H1 (cell line): ENCODE measurements at regions not wholly inside any gene's neighbourhood (a gene's known extent, or its start where the extent isn't known, plus 50 kb on each side); places are given as distances from the start of the nearest gene placed in this dataset.

Experiments
- CTCF ChIA-PET: fragments of 300-600 bp; sonication (Branson Sonifier 250); formaldehyde crosslinking; loops from one replicate; lab custom pipeline; 2021; ENCODE audit not compliant: partially characterized antibody; lab: Charles Lee
- POLR2A ChIA-PET: fragments of 300-600 bp; sonication (Branson Sonifier 250); formaldehyde crosslinking; loops from one replicate; lab custom pipeline; 2021; ENCODE audit warnings: inconsistent platforms; ENCODE audit not compliant: partially characterized antibody; lab: Charles Lee
- DNase-seq, 2 experiments: peaks; one replicate each; pipeline versions ENCODE4 v3.0.0 to v3.0.0-alpha.2; 2010 to 2022; ENCODE audit warnings: low spot score in 2 of 2, low read depth in 1 of 2, mixed read lengths in 1 of 2
- FAIRE-seq: peaks from 2 replicates; lab custom pipeline; 2011; peaks lifted over from hg19 to GRCh38; lab: Jason Lieb, UNC
- H2AFZ ChIP-seq: 2 replicates; pipeline ENCODE4 v1.8.1; 2012; ENCODE audit warnings: low read length, inconsistent platforms
- H2AK5ac ChIP-seq: 2 replicates; pipeline ENCODE4 v1.6.1; 2013; ENCODE audit warnings: low read depth, low read length
- H2BK120ac ChIP-seq: replicated peaks from 2 replicates; pipeline ENCODE3; 2013; ENCODE audit warnings: low read depth, low read length, inconsistent platforms
- H2BK12ac ChIP-seq: 2 replicates; pipeline ENCODE4 v1.6.1; 2013; ENCODE audit warnings: low read depth, low read length
- H2BK15ac ChIP-seq: 2 replicates; pipeline ENCODE4 v1.6.1; 2013; ENCODE audit warnings: low read length
- H2BK20ac ChIP-seq: 2 replicates; pipeline ENCODE4 v1.6.1; 2013; ENCODE audit warnings: low read length
- H2BK5ac ChIP-seq: 2 replicates; pipeline ENCODE4 v1.6.1; 2013; ENCODE audit warnings: low read depth, low read length
- H3K14ac ChIP-seq: 2 replicates; pipeline ENCODE4 v1.6.1; 2013; ENCODE audit warnings: inconsistent platforms; ENCODE audit not compliant: insufficient read length
- H3K18ac ChIP-seq: 2 replicates; pipeline ENCODE4 v1.6.1; 2013; ENCODE audit warnings: low read length; ENCODE audit errors: extremely low read depth
- H3K23ac ChIP-seq: 2 replicates; pipeline ENCODE4 v1.6.1; 2013; ENCODE audit warnings: inconsistent platforms; ENCODE audit not compliant: insufficient read length
- H3K23me2 ChIP-seq: 2 replicates; pipeline ENCODE4 v1.6.1; 2013; ENCODE audit warnings: low read depth, low read length
- H3K27ac ChIP-seq: 2 replicates; pipeline ENCODE4 v1.6.1; 2011; ENCODE audit warnings: low read depth, low read length, inconsistent platforms
- H3K27me3 ChIP-seq, 4 experiments: replicated peaks in 1 of 4; 1 replicate in 1 of 4; 2 replicates in 3 of 4; pipeline versions ENCODE4 v1.6.1 to v1.8.1; 2011 to 2013; ENCODE audit warnings: low read length in 3 of 4, mild to moderate bottlenecking in 3 of 4, inconsistent platforms in 2 of 4, mixed read lengths in 2 of 4, moderate library complexity in 1 of 4; ENCODE audit not compliant: control insufficient read depth in 3 of 4, insufficient read depth in 3 of 4; ENCODE audit errors: extremely low read depth in 1 of 4
- H3K36me3 ChIP-seq, 4 experiments: 2 replicates each; pipeline versions ENCODE4 v1.6.1 to v1.8.1; 2011 to 2013; ENCODE audit warnings: mild to moderate bottlenecking in 4 of 4, low read length in 3 of 4, moderate library complexity in 2 of 4, control low read depth in 1 of 4, inconsistent platforms in 1 of 4; ENCODE audit not compliant: insufficient read depth in 4 of 4, control insufficient read depth in 2 of 4
- H3K4ac ChIP-seq: replicated peaks from 2 replicates; pipeline ENCODE3; 2013; ENCODE audit warnings: low read length, low read depth, mixed read lengths, inconsistent platforms; ENCODE audit not compliant: insufficient read length
- H3K4me1 ChIP-seq, 4 experiments: replicated peaks in 1 of 4; 1 replicate in 1 of 4; 2 replicates in 3 of 4; pipeline versions ENCODE4 v1.6.1 to v1.8.1; 2011 to 2013; ENCODE audit warnings: low read length in 3 of 4, inconsistent platforms in 2 of 4, mixed read lengths in 1 of 4; ENCODE audit not compliant: insufficient read depth in 4 of 4, control insufficient read depth in 3 of 4
- H3K4me2 ChIP-seq, 2 experiments: 2 replicates each; pipeline versions ENCODE4 v1.6.1 to v1.8.1; 2011 to 2013; ENCODE audit warnings: low read depth in 2 of 2, low read length in 2 of 2, control low read depth in 1 of 2, inconsistent platforms in 1 of 2, mild to moderate bottlenecking in 1 of 2; ENCODE audit not compliant: insufficient read depth in 1 of 2
- H3K4me3 ChIP-seq, 4 experiments: fragments of 200-600, 300-600 bp in 1 of 4; sonication (generic), shearing (Covaris generic), sonication (Bioruptor Twin) in 1 of 4; 2 replicates each; pipeline versions ENCODE4 v1.5.1 to v1.8.1; 2011 to 2016; ENCODE audit warnings: low read length in 4 of 4, low read depth in 3 of 4, control low read depth in 2 of 4, inconsistent platforms in 2 of 4, mild to moderate bottlenecking in 2 of 4, mixed read lengths in 1 of 4, moderate library complexity in 1 of 4; ENCODE audit not compliant: insufficient read depth in 2 of 4; ENCODE audit errors: extremely low read depth in 1 of 4
- H3K56ac ChIP-seq: replicated peaks from 2 replicates; pipeline ENCODE3; 2013; ENCODE audit warnings: low read depth, mild to moderate bottlenecking, mixed read lengths, low read length, inconsistent platforms; ENCODE audit not compliant: insufficient read length
- H3K79me1 ChIP-seq: 2 replicates; pipeline ENCODE4 v1.6.1; 2013; ENCODE audit warnings: low read depth, low read length, control low read depth
- H3K79me2 ChIP-seq, 2 experiments: 2 replicates each; pipeline versions ENCODE4 v1.6.1 to v1.8.1; 2012 to 2013; ENCODE audit warnings: low read length in 2 of 2, mild to moderate bottlenecking in 2 of 2, inconsistent platforms in 1 of 2; ENCODE audit not compliant: insufficient read depth in 2 of 2, control insufficient read depth in 1 of 2
- H3K9ac ChIP-seq, 4 experiments: replicated peaks in 1 of 4; 1 replicate in 1 of 4; 2 replicates in 3 of 4; pipeline versions ENCODE4 v1.6.1 to v1.8.1; 2011 to 2013; ENCODE audit warnings: low read depth in 3 of 4, low read length in 3 of 4, control low read depth in 2 of 4, mild to moderate bottlenecking in 2 of 4, moderate library complexity in 2 of 4, inconsistent platforms in 1 of 4; ENCODE audit errors: extremely low read depth in 1 of 4
- H3K9me3 ChIP-seq, 2 experiments: 2 replicates each; pipeline versions ENCODE4 v1.6.1 to v1.8.1; 2012 to 2013; ENCODE audit warnings: mild to moderate bottlenecking in 2 of 2, moderate library complexity in 2 of 2, control low read depth in 1 of 2, inconsistent platforms in 1 of 2, low read depth in 1 of 2, low read length in 1 of 2, mixed read lengths in 1 of 2; ENCODE audit not compliant: insufficient read depth in 2 of 2
- H4K20me1 ChIP-seq, 2 experiments: replicated peaks in 1 of 2; 2 replicates each; pipeline versions ENCODE3 to v1.8.1; 2011 to 2013; ENCODE audit warnings: inconsistent platforms in 2 of 2, low read length in 2 of 2, mild to moderate bottlenecking in 1 of 2; ENCODE audit not compliant: insufficient read depth in 2 of 2, control insufficient read depth in 1 of 2
- H4K5ac ChIP-seq: 2 replicates; pipeline ENCODE4 v1.6.1; 2013; ENCODE audit warnings: low read length, low read depth, mixed read lengths, inconsistent platforms; ENCODE audit not compliant: insufficient read length
- H4K8ac ChIP-seq: 2 replicates; pipeline ENCODE4 v1.8.0; 2013; ENCODE audit warnings: mild to moderate bottlenecking, moderate library complexity, low read length, inconsistent platforms; ENCODE audit not compliant: insufficient read depth; ENCODE audit errors: extremely low read depth
- H4K91ac ChIP-seq: replicated peaks from 2 replicates; pipeline ENCODE3; 2013; ENCODE audit warnings: low read length, mixed read lengths, inconsistent platforms; ENCODE audit not compliant: insufficient read length
- BACH1 ChIP-seq: IDR thresholded peaks from 2 replicates; pipeline ENCODE4 v1.6.1; 2012; ENCODE audit warnings: low read length, improper control_type of control experiment
- CHD1 ChIP-seq: IDR thresholded peaks from 2 replicates; pipeline ENCODE4 v1.6.1; 2012; ENCODE audit warnings: low read depth, low read length, improper control_type of control experiment
- EGR1 ChIP-seq: IDR thresholded peaks from 2 replicates; pipeline ENCODE4 v1.6.1; 2011; ENCODE audit warnings: low read depth, low read length, borderline replicate concordance
- FOSL1 ChIP-seq: IDR thresholded peaks from 2 replicates; pipeline ENCODE4 v1.6.1; 2011; ENCODE audit warnings: mild to moderate bottlenecking, low read depth, low read length, moderate library complexity; ENCODE audit not compliant: insufficient read depth
- RBBP5 ChIP-seq: IDR thresholded peaks from 2 replicates; pipeline ENCODE4 v1.7.1; 2012; ENCODE audit warnings: low read depth, mild to moderate bottlenecking, inconsistent platforms, low read length, moderate library complexity, borderline replicate concordance
- WGBS, 2 experiments: shearing (Covaris generic) in 1 of 2; methylation state at CpG; one replicate each; pipeline versions ENCODE4 v1.1.6 to v1.1.7; 2013 to 2015; ENCODE audit warnings: low lambda C conversion rate in 2 of 2, mixed read lengths in 2 of 2, inconsistent platforms in 1 of 2, low coverage in 1 of 2, missing lambda C conversion rate in 1 of 2; ENCODE audit not compliant: insufficient replicate concordance in 2 of 2, insufficient coverage in 1 of 2, insufficient read length in 1 of 2; ENCODE audit errors: extremely low coverage in 1 of 2, missing lambda C conversion rate in 1 of 2; 5-methylcytosine and 5-hydroxymethylcytosine counted together

DNA sequence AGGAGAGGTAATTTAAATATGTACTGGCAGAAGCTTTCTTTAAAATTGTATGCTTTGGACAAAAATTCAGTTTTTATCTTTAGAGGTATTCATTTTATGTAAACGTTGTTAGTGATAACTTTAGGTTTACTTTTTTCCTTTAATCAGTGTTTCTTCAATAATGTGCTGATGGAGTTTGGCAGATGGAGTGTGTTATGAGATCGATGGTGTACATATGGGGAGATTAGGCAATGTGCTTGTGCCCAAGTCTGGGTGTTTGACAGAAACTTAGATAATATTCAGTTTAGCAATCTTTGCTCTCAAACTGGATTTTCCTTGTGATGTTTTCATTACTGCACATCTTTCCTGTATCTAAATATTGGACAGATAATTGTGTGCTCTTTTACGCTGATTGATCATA is 425.4 kb downstream of the JRKL start:
- H3K79me2 ChIP-seq: no peaks in the 10 kb centered on the region

More for the DNA sequence above, 425.4 kb downstream of the JRKL start:
- Histone ChIP-seq H3K9ac (no peak overlapping the region), H2BK120ac (no peak overlapping the region), H3K4me2 (no peak overlapping the region), H3K4me1 (no peaks in the 10 kb centered on the region), H2BK12ac (no peak overlapping the region), H2BK15ac (no peak overlapping the region), H4K91ac (no peak overlapping the region), H3K79me1 (no peaks in the 10 kb centered on the region), H3K23ac (no peak overlapping the region), H2AK5ac (no peak overlapping the region), H3K9me3 (no peaks in the 10 kb centered on the region), H3K36me3 (no peaks in the 10 kb centered on the region), H3K4ac (no peak overlapping the region), H3K18ac (no peak overlapping the region), H4K5ac (no peak overlapping the region), H4K20me1 (no peaks in the 10 kb centered on the region), H3K23me2 (no peaks in the 10 kb centered on the region), H3K27ac (no peak overlapping the region), H2BK20ac (no peak overlapping the region), H3K4me3 (no peak overlapping the region), H4K8ac (no peak overlapping the region), H3K27me3 (no peaks in the 10 kb centered on the region), H2BK5ac (no peak overlapping the region), H3K56ac (no peak overlapping the region), H3K14ac (no peak overlapping the region), H2AFZ (no peak overlapping the region)
- TF ChIP-seq EGR1 (no peak), RBBP5 (no peak), CHD1 (no peak), BACH1 (no peak), FOSL1 (no peak)
- DNase-seq (no peak), FAIRE-seq (no peak)
- POLR2A ChIA-PET: no interaction called here
- WGBS, 2 experiments: 82% methylated on average over 3 of the region's 3 CpGs; no CpG with 5 or more reads in 1 of the 2 experiments
- CTCF ChIA-PET: no interaction called here
